ENCODE measurements at regions not wholly inside any gene's neighbourhood (a gene's known extent, or its start where the extent isn't known, plus 50 kb on each side); places are given as distances from the start of the nearest gene placed in this dataset.

DNA sequence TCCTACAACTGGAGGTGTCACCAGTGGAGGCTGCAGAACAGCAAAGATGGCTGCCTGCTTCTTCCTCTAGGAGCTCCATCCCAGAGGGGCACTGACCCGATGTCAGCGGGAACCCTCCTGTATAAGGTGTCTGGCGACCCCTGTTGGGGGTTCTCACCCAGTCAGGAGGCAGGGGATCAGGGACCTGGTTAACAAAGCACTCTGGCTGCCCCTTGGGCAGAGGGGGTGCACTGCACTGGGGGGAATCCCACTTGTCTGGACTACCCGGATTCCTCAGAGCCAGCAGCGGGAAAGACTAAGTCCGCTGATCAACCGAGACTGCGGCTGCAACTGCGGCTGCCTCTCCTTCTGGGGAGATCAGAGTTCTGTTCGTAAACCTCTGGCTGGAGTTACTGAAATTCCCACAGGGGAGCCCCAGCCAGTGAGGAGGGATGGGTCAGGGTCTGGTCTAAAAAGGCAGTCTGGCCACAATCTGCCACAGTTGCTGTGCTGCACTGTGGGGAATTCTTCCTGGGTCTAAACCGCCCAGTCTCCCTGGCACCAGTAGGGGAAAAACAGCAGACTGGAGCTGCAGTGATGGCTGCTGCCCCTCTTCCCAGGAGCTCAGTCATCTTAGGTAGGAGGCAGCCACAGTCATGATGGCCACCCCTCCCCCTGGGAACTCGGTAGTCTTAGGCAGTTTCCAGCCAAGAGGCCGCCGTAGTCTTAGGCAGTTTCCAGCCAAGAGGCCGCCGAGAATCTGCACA is 213.4 kb downstream of the CYB561 start:
- TF ChIP-seq, protein P1, sequence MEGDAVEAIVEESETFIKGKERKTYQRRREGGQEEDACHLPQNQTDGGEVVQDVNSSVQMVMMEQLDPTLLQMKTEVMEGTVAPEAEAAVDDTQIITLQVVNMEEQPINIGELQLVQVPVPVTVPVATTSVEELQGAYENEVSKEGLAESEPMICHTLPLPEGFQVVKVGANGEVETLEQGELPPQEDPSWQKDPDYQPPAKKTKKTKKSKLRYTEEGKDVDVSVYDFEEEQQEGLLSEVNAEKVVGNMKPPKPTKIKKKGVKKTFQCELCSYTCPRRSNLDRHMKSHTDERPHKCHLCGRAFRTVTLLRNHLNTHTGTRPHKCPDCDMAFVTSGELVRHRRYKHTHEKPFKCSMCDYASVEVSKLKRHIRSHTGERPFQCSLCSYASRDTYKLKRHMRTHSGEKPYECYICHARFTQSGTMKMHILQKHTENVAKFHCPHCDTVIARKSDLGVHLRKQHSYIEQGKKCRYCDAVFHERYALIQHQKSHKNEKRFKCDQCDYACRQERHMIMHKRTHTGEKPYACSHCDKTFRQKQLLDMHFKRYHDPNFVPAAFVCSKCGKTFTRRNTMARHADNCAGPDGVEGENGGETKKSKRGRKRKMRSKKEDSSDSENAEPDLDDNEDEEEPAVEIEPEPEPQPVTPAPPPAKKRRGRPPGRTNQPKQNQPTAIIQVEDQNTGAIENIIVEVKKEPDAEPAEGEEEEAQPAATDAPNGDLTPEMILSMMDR (conservative IDR thresholded peaks at IDR 0.05) = no peak
- TF ChIP-seq ZFX (IDR thresholded peaks at IDR 0.05) = no peak

DNA sequence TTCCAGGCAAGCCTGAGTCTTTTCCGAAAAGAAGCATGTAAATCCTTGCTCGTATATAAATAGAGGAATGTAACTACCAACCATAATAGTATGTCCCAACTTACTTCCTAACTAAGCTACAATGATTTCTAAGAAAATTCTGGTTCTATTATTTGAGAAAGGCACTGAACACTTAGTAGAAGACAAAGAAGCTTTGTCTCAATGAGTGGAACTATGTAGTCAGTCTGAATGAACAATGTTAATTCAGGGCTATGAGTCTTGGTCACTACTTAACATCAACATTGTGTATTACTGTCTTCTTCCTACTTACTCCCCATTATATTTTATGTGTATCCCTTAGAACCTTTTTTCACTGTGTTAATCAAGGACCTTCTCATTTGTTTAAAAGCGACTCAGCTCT is 206.0 kb downstream of the CYB561 start:
- H3K27ac ChIP-seq = no peak overlapping the region
- TF ChIP-seq ZFX (IDR thresholded peaks at IDR 0.05) = no peak
- TF ChIP-seq, protein P1 (conservative IDR thresholded peaks at IDR 0.05) = no peak

More for the DNA sequence above, 213.4 kb downstream of the CYB561 start:
- no peak overlapping the region for H3K27ac ChIP-seq

DNA sequence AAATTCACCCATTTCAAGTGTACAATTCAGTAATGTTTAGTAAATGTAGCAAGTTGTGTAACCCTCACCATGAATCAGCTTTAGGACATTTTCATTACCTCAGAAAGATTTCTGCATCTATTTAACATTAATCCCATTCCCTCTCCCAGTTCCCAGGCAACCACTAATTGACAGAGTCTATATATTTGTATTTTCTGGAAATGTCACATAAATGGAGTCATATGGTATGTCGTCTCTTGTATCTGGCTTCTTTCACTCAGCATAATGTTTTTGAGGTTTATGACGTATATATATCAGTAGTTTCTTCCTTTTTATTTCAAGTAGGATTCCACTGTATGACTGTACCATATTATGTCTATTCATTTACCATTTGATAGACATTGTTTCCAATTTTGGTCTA is 199.8 kb downstream of the CYB561 start:
- no peak overlapping the region for H3K27ac ChIP-seq

DNA sequence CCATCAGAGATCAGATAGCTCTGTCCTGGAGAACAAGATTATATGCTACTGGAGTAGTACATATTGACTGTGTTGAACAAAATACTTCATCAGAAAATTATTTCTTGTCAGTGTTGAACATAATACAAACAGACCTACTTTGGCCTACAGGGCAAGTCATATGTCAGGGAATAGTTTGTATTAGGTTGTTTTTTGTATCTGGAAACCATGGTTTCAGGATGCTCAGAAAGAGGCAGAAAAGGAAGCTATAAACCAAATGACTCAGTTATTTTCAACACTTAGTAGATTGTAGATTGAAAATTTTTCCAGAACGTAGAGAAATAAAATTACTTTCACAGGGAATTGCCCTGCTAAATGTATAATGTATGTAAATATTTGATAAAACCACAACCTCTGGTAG is 198.4 kb downstream of the CYB561 start:
- TF ChIP-seq, protein P1 (conservative IDR thresholded peaks at IDR 0.05) = no peak
- no peak overlapping the region for H3K27ac ChIP-seq

More for the DNA sequence above, 199.8 kb downstream of the CYB561 start:
- no peak for TF ChIP-seq ZFX (IDR thresholded peaks at IDR 0.05)
- TF ChIP-seq, protein P1 (conservative IDR thresholded peaks at IDR 0.05) = no peak

DNA sequence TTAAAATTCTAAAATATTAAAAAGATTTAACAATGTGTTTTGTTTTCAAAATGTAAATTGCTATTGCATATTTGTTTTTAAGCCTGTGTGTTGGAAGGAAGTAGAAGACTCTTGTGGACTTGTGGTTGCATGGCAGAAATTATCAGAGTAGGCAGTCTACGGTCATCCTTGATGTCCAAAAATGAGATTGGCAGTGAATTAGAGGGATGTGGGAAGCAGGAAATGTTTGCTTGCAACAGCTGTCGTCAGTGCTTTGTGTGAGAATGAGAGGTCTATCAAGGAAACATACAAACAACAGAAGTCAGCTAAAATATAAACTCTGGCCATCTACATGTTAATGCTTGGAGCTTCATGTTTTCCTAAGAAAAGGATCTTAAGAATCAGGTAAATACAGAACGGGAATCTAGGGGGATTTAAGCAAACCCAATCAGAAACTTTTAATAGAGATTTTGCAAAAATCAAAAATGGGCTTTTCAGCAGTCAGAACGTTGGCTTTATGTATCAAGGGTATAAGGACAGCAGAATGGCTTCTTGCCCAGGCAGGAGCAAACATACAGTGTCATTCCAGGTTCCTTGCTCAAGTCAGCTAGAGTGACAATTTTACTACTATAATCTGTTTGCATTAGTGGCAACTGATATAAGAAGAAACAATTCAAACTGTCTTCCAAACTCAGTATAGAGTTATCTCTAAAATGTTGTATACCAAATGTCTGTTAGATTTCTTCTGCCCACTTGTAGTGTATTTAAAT is 196.7 kb downstream of the CYB561 start:
- H3K27ac ChIP-seq = no peak overlapping the region
- TF ChIP-seq, protein P1 (conservative IDR thresholded peaks at IDR 0.05) = no peak
- no peak for TF ChIP-seq ZFX (IDR thresholded peaks at IDR 0.05)

DNA sequence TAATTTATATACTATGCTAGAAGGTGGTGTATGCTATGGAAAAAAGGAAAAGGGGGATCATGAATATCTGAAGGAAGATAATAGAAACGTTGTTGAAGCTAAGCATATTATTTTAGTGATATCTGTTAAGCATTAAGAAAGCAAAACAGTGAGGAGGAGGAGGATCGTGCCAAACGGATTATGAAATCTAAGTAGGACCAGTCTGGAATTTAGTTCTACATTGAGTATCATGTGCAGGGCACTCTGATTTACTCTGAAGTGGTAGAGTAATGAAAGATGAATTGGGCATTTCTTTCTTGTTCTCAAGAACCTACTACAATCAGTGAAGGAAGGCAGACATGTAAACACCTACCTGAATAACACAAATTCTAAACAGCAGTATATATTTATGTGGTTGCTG is 195.3 kb downstream of the CYB561 start:
- TF ChIP-seq, protein P1 (conservative IDR thresholded peaks at IDR 0.05) = no peak
- no peak for TF ChIP-seq ZFX (IDR thresholded peaks at IDR 0.05)
- H3K27ac ChIP-seq = no peak overlapping the region

DNA sequence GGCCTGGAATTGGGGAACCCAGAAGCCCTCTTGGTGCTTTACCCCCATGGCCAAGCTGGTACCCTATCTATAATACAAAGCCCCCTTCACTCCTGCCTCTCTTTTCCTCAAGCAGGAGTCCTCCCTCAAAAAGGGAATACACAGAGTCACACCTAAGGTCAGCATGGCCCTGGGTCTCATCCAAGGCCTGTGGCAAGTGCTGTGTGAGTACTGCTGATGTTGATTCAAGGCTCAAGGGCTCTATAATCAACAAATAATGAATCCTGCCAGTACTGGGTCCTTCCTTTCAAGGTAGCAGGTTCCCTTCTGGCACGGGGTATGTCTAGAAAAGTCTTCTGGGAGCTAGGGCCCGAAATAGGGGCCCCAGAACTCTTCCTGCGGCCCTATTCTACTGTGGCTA is 187.3 kb downstream of the CYB561 start:
- no peak overlapping the region; the same call in 1 of the 2 replicates for H3K27ac ChIP-seq
- no peak for TF ChIP-seq ZFX (IDR thresholded peaks at IDR 0.05)
- TF ChIP-seq, protein P1 (conservative IDR thresholded peaks at IDR 0.05) = no peak

All from C4-2B (cell line).